ENCODE measurements at regions not wholly inside any gene's neighbourhood (a gene's known extent, or its start where the extent isn't known, plus 50 kb on each side); places are given as distances from the start of the nearest gene placed in this dataset.
"Not testable (repeated sequence)": the region's sequence is repeated elsewhere in the genome, so short reads cannot be mapped to it uniquely, and the experiment has no call there.

DNA sequence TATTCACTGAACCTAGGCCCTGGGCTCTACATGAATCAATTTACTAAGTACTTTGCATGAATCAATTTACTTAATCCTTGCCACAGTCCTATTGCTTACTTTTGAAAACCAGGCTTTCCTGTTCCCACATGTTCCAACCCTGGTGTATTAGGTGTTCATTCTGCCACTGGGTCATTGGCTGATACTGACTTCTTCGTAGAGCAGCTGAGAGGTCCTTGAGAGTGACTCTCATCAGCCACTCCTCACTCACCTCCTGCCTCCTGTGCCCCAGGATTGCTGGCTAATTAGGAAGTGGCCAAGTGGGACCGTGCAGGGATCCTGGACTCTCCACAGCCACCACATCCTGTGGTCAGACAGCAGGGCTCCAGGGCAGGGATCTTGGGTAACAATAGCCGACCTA, 172.7 kb upstream of the CXorf66 start:
- TF ChIP-seq CTCF (IDR thresholded peaks at IDR 0.05; ENCODE audit: low read length); EZH2 (IDR thresholded peaks at IDR 0.05; ENCODE audit: borderline replicate concordance, low read length): not testable (repeated sequence)
